Fibroblast of mammary gland (primary cell): ENCODE measurements at regions not wholly inside any gene's neighbourhood (a gene's known extent, or its start where the extent isn't known, plus 50 kb on each side); places are given as distances from the start of the nearest gene placed in this dataset.

Experiments used
- DNase-seq: peaks from one replicate; pipeline ENCODE4 v3.0.0-alpha.2; 2010; ENCODE audit warnings: low read depth
- H3K4me3 ChIP-seq: 2 replicates; pipeline ENCODE4 v1.5.1; 2011; ENCODE audit warnings: low read depth, mild to moderate bottlenecking, low read length, moderate library complexity; ENCODE audit not compliant: control insufficient read depth
- TF ChIP-seq, protein P1 (sequence below): conservative IDR thresholded peaks from 2 replicates; pipeline ENCODE4 v1.5.1; 2011; ENCODE audit warnings: low read depth, low read length, inconsistent platforms; ENCODE audit not compliant: control insufficient read depth, insufficient read depth

DNA sequence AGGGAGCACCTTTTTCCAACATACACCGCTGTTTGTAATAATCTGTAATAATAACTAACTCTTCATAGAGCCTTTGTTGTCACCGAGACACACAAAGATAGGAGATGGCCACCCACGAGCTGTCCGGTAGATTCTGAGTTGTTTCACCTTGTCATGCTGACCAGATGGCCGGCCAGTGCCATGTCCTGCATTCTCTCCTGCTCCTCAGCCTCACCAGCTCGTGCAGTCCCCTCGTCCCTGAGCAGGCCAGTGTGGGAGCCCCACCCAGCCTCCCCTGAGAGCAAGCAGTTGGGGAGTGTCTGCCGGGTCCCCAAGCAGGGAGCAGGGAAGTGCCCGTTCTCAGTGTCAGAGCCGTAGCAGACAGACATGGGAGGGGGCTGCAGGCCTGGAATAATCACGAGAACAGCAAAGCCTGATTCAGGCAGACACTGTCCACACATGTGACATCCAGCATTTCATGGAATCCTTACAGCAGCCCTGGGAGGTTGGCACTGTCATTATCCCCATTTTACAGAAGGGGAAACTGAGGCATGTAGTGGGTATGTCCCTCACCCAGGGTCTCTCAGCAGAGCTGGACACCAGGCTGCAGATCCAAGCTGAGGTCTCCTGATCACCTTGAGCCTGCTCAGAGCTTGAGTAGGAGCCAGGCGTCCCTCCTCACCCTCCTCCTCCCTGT is 178.5 kb upstream of the CIBAR2 start:
- TF ChIP-seq, protein P1, sequence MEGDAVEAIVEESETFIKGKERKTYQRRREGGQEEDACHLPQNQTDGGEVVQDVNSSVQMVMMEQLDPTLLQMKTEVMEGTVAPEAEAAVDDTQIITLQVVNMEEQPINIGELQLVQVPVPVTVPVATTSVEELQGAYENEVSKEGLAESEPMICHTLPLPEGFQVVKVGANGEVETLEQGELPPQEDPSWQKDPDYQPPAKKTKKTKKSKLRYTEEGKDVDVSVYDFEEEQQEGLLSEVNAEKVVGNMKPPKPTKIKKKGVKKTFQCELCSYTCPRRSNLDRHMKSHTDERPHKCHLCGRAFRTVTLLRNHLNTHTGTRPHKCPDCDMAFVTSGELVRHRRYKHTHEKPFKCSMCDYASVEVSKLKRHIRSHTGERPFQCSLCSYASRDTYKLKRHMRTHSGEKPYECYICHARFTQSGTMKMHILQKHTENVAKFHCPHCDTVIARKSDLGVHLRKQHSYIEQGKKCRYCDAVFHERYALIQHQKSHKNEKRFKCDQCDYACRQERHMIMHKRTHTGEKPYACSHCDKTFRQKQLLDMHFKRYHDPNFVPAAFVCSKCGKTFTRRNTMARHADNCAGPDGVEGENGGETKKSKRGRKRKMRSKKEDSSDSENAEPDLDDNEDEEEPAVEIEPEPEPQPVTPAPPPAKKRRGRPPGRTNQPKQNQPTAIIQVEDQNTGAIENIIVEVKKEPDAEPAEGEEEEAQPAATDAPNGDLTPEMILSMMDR, result no peak
- DNase-seq, result no peak
- H3K4me3 ChIP-seq, result no peak overlapping the region

DNA sequence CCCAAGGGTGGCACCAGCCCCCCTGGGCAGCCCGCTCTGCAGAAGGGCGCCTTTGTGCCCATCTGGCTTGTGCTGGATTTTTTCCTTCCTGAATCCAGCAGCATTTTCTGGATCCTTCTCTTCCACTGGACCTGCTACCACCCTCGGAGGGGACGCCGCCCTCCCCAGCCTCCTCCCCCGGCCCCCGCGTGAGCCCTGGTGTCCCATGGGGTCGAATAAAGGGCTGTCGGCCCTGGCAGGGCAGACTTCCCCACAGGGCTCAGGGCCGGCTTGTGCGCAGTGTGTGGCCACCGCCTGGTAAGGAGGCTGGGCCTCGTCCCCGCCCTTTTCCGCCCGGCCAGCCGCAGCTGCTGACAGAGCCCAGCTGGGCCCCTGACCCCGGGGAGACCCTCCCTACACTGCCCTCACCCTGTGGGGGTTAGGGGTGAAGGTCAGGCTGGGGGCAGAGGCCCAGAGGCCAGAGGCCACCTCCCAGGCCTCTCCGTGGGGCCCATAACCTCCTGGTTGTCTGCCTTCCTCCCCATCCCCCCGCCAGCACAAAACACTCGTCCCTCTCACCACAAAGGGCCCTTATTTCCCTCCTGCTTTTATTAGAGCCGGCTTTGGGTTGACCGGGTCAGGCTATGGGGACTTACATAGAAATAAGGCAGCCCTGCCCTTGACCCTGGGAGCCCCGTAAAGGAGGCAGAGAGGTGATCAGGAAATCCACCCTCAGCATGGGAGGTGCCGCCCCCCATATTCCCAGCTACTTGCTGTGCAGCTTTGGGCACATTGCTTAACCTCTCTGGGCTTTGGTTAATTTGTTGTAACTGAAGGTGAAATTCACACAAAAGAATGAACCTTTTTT is 179.3 kb upstream of the CIBAR2 start:
- H3K4me3 ChIP-seq, result no peak overlapping the region
- no peak for DNase-seq
- TF ChIP-seq, protein P1, result no peak

DNA sequence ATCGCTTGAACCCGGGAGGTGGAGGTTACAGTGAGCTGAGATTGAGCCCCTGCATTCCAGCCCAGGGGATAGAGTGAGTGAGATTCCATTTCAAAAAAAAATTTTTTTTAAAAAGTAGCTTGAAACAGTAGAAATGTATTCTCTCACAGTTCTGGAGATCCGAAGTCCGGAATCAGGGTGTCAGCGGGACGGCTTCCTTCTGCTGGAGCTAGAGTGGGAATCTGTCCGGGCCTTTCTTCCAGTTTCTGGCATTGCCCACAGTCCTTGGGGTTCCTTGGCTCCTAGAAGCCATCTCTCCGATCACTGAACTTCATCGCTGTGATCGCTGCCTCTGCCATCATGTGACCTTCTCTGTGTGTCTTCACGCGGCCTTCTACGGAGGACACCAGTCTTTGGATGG is 181.2 kb upstream of the CIBAR2 start:
- TF ChIP-seq, protein P1, result no peak
- H3K4me3 ChIP-seq, result no peak overlapping the region
- no peak for DNase-seq

DNA sequence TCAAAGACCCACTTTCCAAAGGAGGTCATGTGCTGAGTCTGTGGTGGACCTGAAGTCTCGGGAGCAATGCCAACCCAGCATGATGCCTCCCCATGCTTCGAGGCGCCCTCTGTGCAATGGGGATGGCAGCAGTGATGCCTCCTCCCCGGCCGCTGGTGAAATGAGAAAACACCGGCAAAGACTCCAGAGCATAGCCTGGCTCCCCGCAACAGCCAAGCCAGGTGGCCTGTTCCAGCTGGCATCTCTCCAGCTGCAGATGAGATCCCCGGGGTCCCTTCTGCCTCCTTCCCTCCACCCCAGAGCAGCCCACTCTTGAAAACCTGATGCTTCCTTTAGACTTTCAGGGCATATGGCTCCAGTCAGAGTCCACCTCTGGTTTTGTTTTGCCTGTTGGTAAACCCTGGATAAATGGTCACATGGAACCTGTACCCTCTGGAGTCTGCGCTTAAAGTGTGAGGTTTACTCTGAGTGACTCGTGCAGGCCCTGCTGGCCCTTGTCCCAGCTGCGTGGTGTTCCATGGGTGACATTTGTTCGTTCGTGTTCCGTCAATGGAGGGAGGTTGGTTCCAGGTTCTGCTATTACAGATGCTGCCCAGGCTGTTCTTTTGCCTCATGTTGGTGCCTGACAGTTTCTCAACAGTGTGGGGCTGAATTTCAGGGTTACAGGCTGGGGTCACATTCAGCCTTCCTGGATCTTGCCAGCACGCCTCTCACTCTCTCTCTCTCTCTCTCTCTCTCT is 181.8 kb upstream of the CIBAR2 start:
- TF ChIP-seq, protein P1, result no peak
- no peak overlapping the region for H3K4me3 ChIP-seq
- no peak for DNase-seq

DNA sequence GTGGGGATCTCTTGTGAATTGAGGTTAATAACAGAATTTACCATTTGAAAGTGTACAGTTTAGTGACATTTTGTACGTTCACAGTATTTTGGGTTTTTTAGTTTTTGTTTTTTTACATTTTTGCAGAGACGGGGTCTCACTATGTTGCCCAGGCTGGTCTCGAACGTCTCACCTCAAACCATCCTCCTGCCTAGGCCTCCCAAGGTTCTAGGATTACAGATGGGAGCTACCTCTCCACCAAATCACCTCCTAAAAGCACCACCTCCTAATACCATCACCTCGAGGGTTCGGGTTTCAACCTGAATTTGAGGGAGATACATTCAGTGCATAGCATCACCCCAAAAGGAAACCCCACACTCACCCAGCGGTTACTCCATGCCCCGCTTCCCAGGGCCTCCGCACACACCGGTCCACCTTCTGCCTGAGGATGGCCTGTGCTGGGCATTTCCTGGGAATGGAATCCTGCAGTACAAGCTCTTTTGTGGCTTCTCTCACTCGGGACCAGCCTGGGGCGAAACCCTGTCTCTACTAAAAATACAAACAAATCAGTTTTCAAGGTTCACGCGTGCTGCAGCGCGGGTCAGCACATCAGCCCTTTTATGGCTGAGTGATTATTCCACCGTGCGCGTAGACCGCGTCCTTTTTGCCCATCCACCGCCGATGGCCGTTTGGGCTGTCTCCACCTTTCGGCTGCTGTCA is 182.7 kb upstream of the CIBAR2 start:
- TF ChIP-seq, protein P1, result no peak
- no peak overlapping the region for H3K4me3 ChIP-seq
- no peak for DNase-seq
